C4-2B (cell line): ENCODE measurements at regions not wholly inside any gene's neighbourhood (a gene's known extent, or its start where the extent isn't known, plus 50 kb on each side); places are given as distances from the start of the nearest gene placed in this dataset.

ENCODE experiments used
- H3K27ac ChIP-seq: fragments of 450-650 bp; 2 replicates; pipeline ENCODE4 v1.5.1; 2017
- CTCF ChIP-seq: fragments of 450-650 bp; conservative IDR thresholded peaks from 2 replicates; pipeline ENCODE4 v1.5.1; 2017; ENCODE audit warnings: mild to moderate bottlenecking
- ZFX ChIP-seq: fragments of 450-650 bp; IDR thresholded peaks from 2 replicates; pipeline ENCODE4 v1.6.1; 2017

- no peak overlapping the region for H3K27ac ChIP-seq
These were observed 191.2 kb upstream of the KRR1 start for GRCh38 chr12:75702477-75703093.

GRCh38 chr12:75701859-75702258 lies 190.4 kb upstream of the KRR1 start:
- TF ChIP-seq CTCF (no peak), ZFX (no peak)
- no peak overlapping the region for H3K27ac ChIP-seq

More at GRCh38 chr12:75702477-75703093, 191.2 kb upstream of the KRR1 start:
- no peak for TF ChIP-seq CTCF
- no peak for TF ChIP-seq ZFX

- no peak overlapping the region for H3K27ac ChIP-seq
- TF ChIP-seq CTCF (no peak), ZFX (no peak)
These were observed 188.5 kb upstream of the KRR1 start for GRCh38 chr12:75699728-75700496.

GRCh38 chr12:75699251-75699650 lies 187.8 kb upstream of the KRR1 start:
- no peak overlapping the region for H3K27ac ChIP-seq
- TF ChIP-seq ZFX, result no peak
- no peak for TF ChIP-seq CTCF

- H3K27ac ChIP-seq, result no peak overlapping the region
- no peak for TF ChIP-seq CTCF
- no peak for TF ChIP-seq ZFX
These were observed 186.6 kb upstream of the KRR1 start for GRCh38 chr12:75698052-75698451.

- TF ChIP-seq ZFX (no peak), CTCF (no peak)
- H3K27ac ChIP-seq, result no peak overlapping the region
These were observed 184.5 kb upstream of the KRR1 start for GRCh38 chr12:75695926-75696325.

- TF ChIP-seq ZFX (no peak), CTCF (no peak)
- H3K27ac ChIP-seq, result no peak overlapping the region
These were observed 183.3 kb upstream of the KRR1 start for GRCh38 chr12:75694534-75695268.
